GM19467 (cell line): ENCODE measurements at regions not wholly inside any gene's neighbourhood (a gene's known extent, or its start where the extent isn't known, plus 50 kb on each side); places are given as distances from the start of the nearest gene placed in this dataset.

Experiments used
- ATAC-seq: cut with Tn5 transposase; IDR thresholded peaks from one replicate; pipeline ENCODE4 v1.9.1; 2021; ENCODE audit warnings: mild to moderate bottlenecking, moderate library complexity; ENCODE audit not compliant: unreplicated experiment

DNA sequence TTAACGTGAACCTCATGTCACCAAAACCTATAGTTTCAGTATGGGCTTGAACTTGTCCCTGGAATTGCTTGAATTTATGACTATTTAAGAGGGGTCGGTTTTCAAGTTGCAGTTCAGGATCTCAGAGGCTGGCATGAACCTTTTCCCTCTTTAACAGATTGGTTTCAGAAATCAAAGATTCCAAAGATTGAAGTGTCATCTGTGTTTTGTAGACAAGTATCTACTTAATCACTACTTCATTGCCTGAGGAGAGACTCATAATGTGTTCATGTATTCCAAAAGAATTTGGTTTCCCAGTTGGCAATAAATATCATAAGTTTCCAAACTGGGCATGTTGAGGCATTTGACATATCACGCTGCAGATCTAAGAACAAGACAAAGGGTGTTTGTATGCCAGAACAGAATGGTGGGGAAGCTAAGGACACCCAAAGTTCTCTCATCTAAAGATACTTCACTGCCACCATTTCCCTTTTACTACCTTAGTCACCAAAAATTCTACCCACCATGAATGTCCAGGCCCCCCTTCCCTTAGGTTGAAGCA, 199.5 kb downstream of the NUAK1 start:
- no peak for ATAC-seq

DNA sequence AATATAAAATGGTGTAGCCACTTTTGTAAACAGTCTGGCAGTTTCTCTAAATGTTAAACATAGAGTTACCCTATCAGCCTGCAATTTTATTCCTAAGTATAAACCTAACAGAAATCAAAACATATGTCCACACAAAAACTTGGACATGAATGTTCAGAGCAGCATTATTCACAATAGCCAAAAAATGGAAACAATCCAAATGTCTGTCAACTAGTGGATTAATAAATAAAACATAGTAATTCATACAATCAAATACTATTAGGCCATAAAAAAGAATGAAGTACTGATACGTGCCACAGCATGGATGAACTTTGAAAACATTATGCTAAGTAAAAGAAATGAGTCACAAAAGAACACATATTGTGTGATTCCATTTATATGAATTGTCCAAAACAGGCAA, 196.5 kb downstream of the NUAK1 start:
- ATAC-seq: no peak

DNA sequence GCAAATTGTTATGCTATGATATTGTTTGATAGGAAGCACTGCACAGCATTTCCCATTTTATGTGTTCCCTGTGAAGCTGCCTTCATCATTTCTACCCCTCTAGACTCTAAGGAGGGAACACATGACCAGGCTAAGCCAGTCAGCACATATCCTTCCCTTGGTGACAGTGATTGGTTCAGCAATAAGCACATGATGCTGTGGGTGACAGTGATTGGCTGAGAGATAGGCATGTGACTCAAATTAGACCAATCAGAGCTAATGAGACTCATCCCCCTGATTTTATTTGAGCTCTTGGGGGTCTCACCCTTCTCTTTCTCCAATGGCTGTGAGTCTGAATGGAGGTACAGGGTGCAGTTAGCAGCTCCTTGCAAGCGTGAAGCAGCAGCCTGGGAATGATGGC, 195.2 kb downstream of the NUAK1 start:
- ATAC-seq: no peak

DNA sequence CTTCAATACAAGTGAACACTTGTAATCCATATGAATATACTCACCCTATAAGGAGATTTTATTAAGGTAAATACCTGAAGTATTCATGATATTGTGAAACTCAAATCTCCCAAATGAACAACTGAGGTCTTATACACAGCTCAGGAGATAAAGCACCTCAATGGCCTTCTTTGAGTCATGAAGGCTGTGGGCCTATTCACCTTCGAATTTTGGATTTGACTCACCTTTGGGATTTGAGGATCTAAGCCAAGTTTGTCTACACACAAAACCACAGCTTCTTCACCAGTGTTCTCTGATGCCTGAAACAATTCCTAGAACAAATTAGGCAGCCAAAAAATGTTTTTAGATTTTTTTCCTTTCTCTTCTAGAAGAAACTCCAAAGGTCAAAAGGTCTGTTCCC, 194.1 kb downstream of the NUAK1 start:
- ATAC-seq: no peak

DNA sequence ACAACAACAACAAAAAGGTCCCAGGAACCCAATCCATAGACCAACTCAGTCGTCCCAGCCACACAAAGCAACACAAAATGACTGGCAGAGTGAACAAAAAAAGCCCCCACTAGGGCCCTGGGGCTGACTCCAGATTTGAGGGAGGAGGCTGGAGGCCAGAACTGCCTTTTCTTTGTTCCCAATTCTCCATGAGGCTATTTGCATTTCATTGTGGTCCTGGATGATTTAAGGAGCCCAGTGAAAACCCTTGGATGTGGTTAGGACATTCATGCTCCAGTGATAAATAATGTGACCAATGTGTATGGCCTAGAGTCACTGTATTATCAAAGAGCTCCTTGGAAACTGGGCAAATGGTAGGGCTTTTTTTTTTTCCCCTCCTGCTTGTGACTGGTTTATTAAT, 192.9 kb downstream of the NUAK1 start:
- ATAC-seq: no peak

DNA sequence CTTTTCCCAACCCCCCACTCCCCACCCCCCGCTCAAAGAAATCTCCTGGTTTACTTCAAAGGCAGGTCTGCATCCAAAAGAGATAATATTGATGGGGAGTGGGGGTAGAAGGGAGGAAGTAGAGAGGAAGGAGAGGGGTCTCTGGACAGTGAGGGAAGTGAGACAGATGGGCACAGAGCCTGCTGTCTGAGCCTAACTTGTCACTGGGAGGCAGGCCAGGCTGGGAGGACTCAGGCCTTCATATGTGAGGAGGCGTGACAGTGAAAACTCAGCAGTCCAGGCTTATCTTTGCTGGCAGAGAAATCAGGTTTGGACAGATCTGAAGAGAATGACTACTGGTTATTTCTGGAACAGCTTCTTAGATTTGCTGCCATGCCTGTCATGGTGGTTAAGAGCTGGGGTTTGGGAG, 192.3 kb downstream of the NUAK1 start:
- ATAC-seq: no peak

DNA sequence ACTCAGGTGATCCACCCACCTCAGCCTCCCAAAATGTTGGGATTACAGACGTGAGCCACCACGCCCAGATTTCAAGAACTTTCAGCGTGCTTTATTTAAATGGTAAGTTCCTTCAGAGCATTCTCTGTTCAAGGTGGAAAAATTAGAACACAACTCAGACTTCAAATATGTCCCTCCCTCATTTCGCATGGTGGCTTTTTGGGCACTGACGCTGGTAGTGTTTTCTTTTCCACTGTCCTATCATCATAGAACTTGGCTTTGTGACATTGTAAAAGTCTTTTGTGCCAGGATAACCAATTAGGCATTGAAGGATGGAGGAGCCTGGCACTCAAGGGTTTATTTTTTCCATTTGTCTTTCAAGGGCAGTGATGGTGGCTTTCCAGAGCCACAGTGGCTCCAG, 190.8 kb downstream of the NUAK1 start:
- ATAC-seq: no peak

DNA sequence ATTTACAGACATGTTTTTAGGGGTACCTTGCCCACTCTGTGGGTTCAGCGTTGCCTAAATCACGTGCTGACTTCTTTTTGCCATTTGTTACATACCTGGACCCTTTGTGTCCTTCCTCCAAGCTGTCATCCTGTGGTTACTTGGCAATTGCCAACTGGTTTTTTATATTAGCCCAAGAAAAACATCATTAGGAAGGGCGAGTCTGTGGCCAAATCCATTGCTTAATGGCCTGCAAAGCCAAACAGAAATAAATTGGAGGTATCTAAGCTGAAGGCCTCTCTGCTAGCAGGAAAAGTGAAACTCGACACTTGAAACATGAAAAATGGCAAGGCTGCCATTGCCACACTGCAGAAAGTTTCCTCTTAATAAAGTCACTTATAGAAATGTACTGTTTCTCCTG, 190.4 kb downstream of the NUAK1 start:
- no peak for ATAC-seq

DNA sequence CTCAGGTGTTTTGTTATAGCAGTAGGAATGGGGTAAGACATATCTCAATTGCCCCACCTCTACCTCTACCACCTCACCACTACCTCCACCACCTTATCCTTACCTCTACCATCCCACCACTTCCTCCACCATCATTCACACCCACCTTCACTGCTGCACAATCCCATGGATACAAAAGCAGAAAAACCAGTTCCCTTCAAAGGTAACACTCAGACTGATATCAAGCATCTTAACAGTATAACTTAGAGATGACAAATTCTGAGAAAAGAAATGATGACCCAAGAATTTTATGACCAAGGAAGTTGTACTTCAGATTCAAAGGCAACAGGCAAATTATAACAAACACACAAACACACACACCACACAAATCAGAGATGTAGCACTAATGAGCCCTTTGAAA, 189.4 kb downstream of the NUAK1 start:
- ATAC-seq: no peak

DNA sequence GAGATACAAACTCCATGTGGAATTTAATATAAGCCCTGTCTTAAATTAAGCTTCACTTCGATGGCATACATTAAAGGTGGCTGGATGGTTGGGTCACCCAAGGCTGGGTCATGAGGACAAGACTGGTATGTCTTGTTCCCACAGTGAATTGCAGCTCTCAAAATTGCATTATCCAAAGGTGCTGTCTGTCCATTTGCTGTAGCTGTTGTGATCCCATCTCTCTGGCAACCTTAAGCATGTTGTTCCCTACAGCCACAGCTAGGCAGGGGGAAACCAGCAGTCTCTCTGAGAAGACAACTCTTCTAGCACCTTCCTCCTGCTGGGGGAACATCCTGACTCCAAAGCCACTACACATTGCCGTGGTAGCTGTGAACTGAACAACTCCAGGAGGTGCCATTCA, 187.0 kb downstream of the NUAK1 start:
- ATAC-seq: no peak

DNA sequence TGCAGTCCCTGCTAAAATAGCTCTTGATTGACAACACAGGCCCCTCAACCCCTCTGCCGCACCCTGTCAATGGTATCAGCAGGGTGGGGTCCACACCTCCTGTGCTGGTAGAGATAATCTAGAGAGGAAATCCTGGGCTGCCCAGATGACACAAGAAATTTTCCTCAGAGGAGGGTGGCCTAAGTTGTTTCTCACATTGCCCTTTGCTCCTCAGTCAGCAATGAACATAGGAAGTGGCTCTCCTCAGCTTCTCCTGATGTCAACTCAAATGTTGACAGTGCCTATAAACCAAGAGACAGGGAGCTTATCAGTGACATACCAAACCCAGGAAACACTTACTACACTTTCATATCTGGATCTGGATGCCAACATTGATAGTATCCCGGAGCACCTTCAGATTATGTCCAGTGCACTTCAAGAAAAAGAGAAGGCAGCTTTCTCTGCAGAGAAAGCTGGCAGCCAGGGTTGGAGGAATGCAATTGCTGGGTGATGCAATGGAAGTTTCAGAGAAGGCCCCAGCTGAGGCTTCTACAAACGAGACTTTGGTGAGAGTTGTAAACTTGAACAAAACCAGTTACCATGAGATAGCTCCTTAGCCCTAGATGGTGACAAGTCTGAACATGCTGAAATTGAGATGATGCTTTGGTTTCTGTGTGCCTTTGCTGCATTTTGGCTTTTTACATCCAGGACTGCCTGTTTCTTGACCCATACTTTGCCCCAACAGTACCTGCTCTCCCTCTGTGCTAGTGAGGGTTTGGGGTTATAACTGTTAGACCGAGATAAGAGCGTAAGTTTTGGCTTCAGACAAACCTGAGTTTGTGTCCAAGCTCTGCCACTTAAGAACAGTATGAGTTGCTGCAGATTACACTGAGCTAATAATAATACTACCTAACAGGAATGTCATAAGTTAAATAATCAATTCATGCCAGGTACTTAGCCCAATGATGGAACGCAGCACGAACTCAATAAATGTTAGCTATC, 183.5 kb downstream of the NUAK1 start:
- ATAC-seq: no peak

DNA sequence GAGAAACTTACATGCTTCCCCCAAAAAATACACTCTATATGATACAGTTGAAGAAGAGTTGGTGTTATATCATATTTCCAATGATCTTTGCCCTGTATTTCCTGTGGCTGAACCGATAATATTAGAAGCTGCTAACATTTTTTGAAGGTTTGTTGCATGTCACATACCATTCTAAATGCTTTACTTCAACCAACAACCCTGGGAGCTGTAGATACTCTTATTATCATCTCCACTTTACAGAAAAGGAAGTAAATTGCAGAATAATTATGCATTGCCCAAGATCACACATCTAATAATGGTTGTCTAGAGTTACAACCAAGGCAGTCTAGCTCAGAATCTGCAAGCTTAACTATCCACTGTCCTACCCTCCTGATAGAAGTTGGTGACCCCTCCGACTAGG, 182.8 kb downstream of the NUAK1 start:
- ATAC-seq: no peak

DNA sequence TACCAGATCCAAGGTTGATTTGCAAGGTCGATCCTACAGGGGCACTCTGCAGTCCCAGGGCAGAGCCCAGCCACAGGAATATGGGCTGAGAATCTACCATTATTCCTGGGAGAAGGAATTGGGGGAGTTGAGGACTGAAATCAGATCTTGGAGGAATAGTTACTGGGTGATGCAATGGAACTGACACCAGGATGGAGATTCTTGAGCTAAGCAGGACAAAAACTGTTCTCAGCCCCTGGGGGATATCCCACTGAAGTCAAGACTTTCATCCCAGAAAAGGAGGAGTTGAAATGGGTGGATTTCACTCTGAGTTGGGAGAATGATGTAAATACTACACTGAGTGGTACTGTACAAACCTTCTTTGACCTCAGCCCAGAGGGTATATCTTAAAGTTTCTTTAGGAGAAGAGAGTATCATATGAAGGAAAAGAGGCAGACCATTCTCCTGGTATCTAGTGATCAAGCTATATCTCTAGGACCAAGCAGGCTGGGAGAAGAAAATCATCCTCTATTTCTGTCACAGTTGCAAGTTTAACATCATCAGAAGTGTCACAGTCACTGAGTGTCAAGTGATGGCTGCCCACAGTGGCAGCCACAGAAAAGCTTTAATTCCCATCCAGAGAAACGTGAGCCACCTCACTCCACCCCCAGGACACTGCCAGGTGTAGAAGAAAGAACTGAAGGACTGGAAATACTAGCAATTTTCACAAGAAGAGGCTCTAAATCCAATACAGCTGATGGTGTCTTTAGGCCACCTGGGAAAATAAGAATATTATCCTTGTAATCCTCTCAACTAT, 181.9 kb downstream of the NUAK1 start:
- no peak for ATAC-seq

DNA sequence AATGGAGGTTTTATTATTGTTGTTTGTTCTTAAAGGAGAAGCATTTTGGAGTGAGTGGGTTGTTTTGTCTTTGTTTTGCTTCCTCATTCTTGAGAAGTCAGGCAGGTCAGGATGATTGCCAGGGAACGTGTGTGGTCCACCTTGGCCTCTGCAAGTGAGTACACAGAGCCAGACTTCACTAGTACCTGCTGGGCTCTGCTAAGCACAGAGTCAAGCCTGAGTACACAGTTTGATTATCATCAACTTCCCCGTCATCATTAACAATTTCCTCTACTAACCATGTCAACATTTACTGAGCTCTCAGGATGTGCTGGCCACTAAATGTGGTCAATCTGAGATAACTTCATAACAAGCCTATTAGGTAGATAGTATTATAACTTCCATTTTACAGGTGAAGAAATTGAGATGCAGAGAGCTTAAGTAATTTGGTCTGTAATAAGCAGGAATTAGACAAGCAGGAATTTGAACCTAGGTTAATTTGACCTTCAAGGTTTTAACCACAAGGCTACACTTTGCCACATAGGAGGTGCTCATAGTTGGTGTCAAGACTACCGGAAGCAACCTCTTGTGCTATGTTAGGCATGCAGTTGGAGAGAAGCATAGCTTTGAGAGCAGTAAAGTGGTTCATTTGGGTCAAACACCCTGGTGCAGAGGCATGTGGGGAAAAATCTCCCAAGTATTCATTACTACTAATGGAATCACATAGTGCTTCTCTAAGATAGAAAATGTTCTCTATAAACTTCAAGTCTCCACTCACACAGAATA, 178.3 kb downstream of the NUAK1 start:
- ATAC-seq: no peak

DNA sequence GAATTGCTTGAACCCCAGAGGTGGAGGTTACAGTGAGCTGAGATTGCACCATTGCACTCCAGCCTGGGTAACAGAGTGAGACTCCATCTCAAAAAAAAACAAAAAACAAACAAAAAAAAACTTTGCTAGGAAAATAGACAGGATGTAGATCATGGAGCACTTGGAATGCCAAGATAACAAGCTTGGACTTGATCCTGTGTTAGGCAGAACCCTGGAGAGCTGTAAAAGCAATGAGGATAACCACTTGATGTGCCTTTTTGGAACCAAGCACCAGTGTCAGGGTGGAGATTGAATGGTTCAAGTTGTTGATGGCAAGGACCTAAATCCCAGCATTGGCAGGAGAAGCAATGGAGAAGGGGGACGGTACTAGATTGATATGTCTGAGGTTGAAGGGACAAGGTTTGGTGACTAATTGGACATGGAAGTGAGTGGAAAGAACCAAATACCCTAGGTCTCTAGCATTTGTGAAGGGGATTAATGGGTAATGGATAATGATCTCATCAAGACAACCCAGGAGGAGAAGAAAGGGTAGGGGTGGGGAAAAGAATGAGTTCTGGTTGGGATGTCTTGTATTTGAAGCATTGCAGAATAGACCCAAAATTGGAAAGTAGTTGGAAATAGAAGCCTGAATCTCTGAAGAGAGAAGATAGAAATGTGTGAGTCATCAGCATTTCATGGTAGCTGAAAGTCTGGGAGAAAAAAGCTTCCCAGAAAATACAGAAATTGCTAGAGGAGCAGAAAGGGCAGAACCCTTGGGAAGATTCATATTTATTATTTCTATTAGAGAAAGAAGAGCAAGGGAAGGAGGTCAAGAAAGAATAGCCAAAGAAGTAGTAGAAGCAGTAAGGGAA, 176.7 kb downstream of the NUAK1 start:
- no peak for ATAC-seq

DNA sequence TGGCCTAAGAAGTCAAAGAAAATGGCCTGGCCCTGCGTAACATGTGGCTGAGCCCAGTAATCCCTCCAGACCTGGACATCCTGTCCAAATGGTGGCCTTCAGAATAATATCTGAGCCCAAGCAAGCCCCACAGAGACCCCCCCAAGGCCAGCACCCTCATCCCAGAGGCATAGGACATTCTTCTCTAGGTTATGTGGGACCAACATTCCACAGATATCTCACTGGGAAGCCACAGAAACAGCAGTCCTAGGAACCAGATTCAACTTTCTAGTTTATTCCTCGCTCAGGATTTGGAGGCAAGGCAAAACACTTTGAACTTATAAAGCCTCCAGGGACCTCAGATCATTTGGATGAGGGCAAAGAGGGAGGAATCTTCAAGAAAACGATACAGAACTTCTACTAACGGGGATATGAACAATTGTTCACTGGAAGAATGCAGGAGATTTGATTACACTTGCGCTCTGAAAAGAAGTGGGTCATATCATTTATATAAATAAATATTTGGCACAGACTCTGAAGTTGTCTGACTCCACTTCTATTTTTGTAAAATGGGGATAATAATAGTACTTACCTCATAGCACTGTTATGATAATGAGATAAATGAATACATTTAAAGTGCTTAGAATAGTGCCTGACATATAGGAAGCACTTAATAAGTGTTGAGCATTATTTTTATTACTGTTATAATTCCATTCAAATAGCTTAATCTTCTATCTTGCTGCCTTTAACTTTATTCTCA, 171.5 kb downstream of the NUAK1 start:
- ATAC-seq: no peak

DNA sequence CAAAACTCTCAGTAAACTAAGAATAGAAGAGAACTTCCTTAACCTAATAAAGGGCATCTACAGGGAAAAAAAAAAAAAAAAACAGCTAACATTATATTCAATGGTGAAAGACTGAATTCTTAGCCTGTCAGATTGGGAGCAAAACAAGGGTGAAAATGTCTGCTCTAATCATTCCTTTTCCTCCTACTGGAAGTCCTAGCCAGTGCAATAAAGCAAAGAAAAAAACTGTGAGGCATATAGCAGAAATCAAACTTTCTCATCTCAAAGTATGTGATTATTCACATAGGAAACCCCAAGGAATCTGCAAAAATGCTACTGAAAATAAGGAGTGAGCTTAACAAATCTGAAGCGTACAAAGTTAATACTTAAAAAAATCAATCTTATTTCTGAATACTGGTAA, 170.7 kb downstream of the NUAK1 start:
- no peak for ATAC-seq

DNA sequence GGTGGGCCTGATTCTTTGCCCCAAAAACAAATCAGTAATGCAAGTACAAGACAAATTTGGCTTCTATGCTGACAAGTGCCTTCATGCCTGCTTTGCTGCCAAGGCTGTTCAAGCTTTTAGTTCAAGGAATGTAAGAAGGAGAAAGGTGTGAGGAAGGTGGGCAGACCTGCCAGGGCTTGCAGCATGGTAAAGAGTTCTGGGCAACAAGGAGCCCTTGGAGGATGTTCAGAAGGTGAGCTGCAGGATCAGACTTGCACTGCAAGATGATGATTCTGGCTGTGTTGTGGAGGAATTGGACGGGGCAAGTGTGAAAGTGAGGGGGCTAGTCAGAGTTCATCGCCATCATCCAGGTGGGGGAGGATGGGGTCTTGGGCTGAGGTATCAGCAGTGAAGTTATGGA, 167.9 kb downstream of the NUAK1 start:
- ATAC-seq: no peak

DNA sequence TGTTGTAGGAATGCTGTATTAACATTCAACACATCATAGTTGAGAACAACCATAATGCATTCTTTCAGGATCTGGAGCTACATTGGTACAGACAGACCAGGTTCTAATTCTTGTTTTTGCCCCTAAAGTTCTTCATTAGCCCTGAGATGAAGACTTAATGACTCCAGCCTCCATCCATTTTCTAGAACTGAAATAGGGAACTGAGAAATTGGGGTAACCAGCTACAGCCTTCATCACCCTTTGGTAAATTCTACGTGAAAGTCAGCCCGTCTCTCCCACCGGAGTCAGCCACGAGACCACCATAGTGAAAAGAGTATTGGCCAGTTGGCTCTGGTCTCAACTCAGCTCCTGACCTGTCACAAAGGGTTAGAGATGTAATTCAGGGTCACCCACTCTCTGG, 164.0 kb downstream of the NUAK1 start:
- ATAC-seq: no peak
